ENCODE measurements at regions not wholly inside any gene's neighbourhood (a gene's known extent, or its start where the extent isn't known, plus 50 kb on each side); places are given as distances from the start of the nearest gene placed in this dataset.
A peak's percentile ranks its signal among the peaks of the same experiment; 100 is the strongest.

GRCh38 chr11:32161293-32161692 lies 70.4 kb downstream of the RCN1 start:
- DNase-seq (ENCODE audit: low read depth in 2 of 2): no peak

DNA sequence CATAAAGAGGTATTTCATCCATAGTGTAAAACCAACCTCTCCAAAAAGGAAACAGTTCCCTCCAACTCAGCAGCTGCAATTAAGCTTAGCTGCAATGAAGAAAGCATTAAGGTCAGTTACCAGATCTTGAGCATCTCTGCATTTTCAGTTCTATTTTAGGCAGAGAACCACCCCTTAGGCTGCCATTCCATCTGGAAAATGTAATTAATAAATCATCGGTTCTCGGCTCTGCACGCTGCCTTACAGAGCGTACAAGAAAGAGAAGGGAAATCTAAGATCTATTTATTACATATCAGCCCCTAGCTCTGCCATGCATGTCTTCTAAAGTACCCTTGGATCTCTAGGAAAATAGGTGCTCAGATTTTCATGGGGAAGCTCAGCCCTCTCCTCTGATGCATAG lies 71.5 kb downstream of the RCN1 start:
- no peak for DNase-seq (ENCODE audit: low read depth in 2 of 2)

- no peak for DNase-seq (ENCODE audit: low read depth in 2 of 2)
Observed at GRCh38 chr11:32162906-32163305, 72.0 kb downstream of the RCN1 start.

GRCh38 chr11:32163557-32163956 lies 72.7 kb downstream of the RCN1 start:
- no peak for DNase-seq (ENCODE audit: low read depth in 2 of 2)

DNA sequence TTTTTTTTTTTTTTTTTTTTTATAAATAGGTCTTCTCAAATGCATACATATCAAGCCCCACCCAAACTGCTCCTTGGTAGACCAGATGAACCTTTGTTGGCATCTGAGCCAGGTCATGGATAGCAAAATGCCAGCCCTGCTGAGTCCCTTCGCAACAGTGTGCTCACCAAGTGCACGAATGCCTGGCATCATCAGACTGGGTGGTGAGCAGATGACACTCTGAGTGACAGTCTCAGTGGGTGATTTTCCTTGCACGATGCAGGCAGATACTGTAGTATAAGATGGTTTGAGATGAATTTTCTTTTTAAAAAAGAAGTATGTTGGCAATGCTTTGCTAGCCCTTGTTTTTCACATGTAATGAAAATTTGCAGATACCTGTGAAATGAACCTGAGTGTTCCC lies 74.0 kb downstream of the RCN1 start:
- no peak for DNase-seq (ENCODE audit: low read depth in 2 of 2)

DNA sequence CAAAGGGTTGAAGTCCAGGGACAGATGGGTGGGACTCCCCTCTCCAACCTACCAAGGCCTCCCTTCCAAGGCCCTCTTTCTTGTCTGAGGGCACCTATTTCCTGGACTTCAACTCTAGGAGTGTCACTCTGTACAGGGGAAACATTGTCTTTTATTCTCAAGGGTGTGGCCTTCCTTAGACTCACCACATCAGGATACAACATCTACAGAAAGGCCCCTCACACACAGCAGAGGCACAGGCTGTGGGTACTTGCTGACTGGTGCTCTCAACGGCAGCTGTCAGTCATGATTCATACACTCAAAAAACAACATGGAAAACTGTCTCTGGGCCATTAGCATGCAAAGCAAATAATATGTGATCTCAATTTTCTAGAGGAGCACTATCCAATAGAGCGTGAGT lies 78.0 kb downstream of the RCN1 start:
- no peak for DNase-seq (ENCODE audit: low read depth in 2 of 2)

- no peak for DNase-seq (ENCODE audit: low read depth in 2 of 2)
Observed at GRCh38 chr11:32171445-32171844, 80.6 kb downstream of the RCN1 start.

DNA sequence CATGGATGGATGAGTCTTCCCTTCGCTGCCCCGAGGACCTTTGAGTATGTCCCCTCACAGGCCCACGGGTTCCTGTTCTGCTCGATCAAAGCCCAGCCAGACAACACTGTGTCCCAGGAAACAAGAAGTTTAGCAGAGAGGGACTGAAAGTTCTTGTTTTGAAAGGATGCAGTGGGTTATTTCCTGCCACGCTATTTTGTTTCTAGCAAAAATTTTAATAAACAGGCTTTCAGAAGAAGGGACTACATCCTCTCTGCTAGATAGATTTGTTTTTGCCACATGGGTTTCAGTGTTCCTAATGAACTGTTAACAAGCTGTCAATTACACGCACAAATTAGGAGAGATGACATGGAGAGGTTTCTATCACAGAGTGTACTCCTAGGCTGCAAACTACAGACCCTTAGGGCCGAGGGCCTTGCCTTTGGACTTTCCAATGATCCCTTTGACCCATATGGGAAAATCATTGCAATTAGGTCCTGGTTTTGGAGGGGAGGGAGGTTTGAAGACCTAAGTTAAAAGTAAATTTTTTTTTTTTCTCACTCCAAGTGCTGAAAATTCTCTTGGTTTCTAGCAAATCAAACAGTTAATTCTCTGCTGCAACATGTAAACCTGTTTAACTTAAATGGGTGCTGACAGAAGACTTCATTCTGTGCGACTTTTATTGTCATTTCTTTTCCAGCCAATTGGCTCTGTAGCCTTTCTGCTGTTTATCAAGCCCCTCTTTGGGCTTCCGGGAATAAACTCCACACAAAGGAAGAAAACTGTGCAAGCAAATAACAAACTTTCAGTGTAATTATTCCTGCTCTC lies 81.4 kb downstream of the RCN1 start:
- no peak for DNase-seq (ENCODE audit: low read depth in 2 of 2)

DNA sequence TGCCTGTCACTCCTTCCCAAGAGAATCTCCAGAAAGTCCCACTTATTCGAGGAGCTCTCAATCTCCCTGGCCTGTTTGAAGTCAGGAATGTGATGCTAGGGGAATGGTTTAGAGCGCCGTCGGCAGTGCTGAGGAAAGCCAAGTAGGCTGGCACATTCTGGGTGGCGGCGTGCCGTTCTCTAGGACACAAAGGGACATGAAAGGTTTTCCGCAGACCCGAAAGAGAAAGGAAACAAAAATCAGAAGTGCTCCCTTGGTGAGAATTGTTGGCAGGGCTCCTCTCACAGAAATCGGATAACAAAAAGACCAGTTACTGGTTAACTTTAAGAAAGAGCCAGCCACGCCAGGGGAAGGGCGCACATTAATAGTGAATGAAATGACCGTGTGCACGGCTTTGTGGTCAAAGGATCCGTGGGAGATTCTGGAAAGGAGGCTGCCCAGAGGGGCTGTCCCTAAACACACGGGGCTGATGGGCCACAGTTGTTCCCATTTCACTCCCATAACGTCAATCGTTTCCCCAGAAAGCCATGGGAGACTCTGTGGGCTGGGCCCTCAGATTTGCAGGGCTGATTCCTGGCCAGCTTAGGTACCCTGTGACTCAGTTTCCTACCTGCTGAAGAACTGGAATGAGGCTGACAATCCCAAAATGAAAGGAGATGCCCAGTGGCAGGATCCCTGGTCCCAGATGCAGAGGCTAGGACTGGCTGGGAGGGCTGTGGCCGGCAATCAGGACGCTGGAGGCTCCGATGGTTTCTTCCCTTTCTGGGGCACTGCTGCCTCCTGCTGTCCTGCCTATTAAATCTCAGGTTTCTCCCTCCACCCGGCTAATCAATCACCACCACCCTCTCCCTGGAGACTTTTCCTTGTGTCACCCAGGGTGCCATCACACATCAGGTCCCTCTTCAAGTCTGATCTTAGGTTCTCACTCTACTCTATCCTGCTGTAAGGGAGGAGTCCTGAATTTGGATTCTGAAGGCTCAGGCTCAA lies 82.3 kb downstream of the RCN1 start:
- peak in 1 of 2 donors; percentile 1 for DNase-seq (ENCODE audit: low read depth in 2 of 2)

GRCh38 chr11:32173977-32174376 lies 83.1 kb downstream of the RCN1 start:
- DNase-seq (ENCODE audit: low read depth in 2 of 2): no peak

GRCh38 chr11:32176223-32176934 lies 85.5 kb downstream of the RCN1 start:
- peak; percentile 51 to 58 for DNase-seq (ENCODE audit: low read depth in 2 of 2)

- no peak for DNase-seq (ENCODE audit: low read depth in 2 of 2)
Observed at GRCh38 chr11:32178692-32179091, 87.8 kb downstream of the RCN1 start.

- no peak for DNase-seq (ENCODE audit: low read depth in 2 of 2)
Observed at GRCh38 chr11:32183512-32183911, 92.6 kb downstream of the RCN1 start.

DNA sequence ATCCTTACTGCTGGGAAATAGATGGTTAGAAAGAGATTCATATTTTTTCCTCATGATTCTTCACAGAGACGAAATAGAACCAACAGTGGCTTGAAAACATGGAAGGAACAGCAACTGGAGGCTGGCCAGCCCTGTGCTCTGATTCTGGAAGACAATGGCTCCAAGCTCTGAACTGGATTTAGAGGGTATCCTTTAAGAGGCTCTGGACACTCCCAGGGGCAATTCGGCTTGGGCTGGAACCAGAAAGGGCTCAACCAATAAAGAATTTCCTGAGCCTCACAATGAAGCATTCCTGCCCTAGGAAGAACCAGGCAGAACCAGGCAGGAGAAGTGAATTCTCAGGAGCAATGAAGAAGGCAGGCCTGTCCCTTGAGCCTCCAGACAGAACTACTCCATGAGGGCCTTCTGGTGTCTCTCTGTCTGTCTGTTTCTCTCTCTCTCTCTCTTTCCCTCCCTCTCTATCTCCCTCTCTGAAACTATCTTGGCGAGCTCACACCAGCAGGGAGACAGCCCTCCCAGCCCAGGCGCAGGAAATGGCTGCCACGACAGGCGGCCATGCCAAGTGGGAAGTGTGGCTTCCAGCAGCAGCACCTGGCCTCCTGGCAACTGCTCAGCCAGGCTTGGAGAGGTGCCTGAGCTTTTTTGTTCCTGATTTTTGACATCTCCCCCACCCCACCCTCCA lies 93.3 kb downstream of the RCN1 start:
- no peak for DNase-seq (ENCODE audit: low read depth in 2 of 2)

DNA sequence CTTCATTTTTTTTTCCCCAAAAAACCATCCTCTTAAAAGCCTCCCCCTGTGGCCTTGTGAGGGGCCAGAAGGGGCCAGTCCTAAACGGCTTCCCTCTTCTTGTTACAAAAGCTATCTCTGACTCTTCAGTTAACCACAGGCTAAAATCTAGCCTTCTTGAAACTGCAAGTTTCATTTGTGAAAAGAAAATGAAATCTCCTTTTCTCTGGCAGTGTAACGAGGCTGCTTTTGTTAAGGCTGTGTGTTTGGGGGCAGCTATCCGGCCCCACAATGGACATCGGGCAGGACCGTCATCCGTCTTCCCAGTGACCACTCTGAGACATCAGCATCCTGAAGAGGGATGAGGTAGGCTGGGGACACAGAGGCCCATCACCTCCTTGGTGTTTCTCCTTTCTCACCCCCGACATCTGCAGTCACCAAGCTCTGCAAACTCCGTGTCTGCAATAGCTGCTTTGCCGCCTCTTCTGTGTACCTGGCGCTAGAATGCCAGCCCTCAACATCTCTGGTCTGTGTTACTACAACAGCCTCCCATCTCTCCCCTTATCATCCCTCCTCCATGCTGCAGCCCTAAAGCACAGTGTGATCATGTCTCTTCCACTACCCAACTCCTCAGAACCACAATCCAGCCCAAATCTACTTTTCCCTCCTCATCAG lies 94.0 kb downstream of the RCN1 start:
- DNase-seq (ENCODE audit: low read depth in 2 of 2): no peak

DNA sequence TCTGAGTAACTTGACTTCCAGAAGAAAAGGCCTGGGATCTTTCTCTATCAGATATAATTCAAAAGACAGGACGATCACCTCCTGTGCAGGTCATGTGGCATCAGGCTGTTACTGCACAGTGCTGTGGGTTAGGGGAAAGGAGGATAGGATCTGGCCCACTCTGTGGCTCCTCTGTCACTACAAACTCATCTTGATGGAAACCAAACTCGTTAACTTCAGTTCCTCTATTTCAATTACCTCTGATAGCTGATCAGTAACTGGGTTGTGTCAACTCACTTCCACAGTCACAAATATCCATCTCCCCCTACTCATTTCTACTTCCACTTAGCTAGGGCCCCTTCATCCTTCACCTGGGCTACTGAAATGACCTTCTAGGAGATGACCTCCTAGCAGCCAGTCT lies 95.2 kb downstream of the RCN1 start:
- DNase-seq (ENCODE audit: low read depth in 2 of 2): no peak

DNA sequence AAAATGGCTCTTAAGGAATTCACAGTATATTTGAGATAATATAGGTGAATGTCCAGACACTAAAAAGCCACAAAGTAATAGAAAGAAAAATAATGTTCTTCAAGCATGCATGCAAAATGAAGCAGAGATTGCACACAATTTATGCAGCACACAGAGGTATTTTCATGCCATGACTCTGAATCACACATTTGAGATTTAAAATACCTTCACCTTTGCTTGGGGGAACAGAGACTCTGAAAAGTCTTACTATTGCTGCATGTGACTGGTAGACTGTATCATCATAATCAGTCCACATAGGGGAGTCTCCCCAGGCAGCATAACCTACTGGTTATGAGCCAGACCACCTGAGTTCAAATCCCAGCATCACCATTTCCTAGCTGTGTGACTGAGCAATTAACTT lies 96.2 kb downstream of the RCN1 start:
- DNase-seq (ENCODE audit: low read depth in 2 of 2): no peak

DNA sequence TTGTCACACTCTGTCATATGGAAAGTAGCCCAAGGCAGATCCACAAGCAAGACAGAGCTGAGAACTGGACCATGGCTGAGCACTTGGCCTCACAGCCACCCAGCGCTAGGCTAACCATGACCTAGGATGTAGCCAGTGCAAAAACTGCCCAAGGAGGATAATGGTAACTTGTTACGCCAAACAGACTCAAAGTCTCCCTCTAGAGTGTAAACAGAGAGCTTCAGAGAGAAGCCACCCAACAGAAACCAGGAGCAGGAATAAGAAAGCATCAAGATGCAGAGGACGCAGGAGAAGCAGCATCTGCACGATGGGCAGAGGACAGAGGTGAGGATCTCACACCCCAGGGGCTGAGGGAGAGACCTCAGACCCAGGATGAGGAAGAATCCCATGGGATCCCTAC lies 97.9 kb downstream of the RCN1 start:
- DNase-seq (ENCODE audit: low read depth in 2 of 2): no peak

DNA sequence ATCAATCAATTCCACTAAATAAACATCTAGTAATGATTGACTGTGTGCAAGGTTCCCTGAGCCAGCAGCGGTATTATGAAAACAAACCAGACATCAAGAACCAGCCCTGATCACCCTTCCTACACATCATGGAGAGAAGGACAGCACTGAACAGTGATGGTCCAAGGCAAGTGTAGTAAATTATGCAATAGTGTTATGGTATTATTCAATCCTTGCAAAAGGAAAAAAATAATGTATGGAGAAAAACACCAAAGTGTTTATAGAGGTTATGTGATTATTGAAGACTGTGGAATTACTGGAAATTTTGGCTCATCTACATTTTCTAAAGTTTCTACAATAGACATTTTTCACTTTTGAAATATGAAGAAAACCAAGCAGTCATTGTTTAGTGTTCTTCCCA lies 105.3 kb downstream of the RCN1 start:
- DNase-seq (ENCODE audit: low read depth in 2 of 2): no peak

DNA sequence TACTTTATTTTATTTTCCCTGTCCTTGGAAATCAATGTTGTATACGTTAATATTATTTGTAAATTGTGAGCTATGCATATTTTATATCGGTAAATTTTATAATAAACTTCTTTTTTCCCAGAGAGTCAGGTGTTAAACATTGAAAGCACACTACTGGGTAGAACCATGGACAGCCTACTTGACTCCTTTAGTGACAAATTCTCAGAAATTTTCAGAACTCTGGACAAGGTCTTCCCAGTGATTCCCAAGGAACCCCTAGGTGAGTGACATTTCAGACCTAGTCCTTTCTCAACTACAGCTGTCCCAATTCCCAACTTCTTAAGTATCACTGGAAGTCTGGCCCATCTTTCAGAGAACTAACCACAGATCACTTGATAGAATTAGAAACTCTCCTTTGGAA lies 107.2 kb downstream of the RCN1 start:
- no peak for DNase-seq (ENCODE audit: low read depth in 2 of 2)

All from stimulated activated CD4-positive, alpha-beta T cell treated with anti-CD3 and anti-CD28 coated beads, Interleukin-1b, Interleukin-23, amount 100 ng/mL, for 1 hour (primary cell).